ENCODE measurements at regions not wholly inside any gene's neighbourhood (a gene's known extent, or its start where the extent isn't known, plus 50 kb on each side); places are given as distances from the start of the nearest gene placed in this dataset.

DNA sequence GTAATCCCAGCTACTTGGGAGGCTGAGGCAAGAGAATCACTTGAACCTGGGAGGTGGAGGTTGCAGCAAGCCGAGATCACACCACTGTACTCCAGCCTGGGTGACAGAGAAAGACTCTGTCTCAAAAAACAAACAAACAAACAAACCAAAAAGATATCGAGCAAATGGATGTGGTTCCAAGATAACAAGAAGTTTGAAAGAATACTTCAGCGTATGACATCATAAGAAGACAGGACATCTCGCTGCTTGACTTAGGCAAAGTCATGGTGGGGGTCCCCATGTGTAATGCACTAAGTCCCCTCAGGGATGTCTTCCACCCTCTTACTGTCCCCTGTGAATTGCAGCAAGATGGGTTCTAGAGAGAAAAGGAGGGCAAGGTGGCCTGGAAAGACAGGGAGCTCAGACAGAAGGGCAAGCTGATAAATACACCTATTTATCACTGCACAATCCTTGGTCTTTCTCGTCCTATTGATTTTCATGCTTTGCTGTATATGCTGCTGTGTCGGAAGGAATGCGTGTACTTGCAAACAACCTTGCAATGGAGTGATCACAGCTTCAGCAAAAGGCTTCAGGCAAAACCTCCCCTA lies 115.0 kb downstream of the BDH1 start:
- in situ Hi-C loops (cut with MboI; ENCODE audit: low sequenced_read_pairs in 4 of 4) (no loop called here), intact Hi-C loops (cut with DNase I; ENCODE audit: low total_unique reads) (no loop called here)
- Histone ChIP-seq H3K27ac (no peak overlapping the region), H3K4me1 (no peaks in the 10 kb centered on the region), H3K4me3 (no peak overlapping the region), H3K27me3 (no peaks in the 10 kb centered on the region), H3K36me3 (no peaks in the 10 kb centered on the region), H3K9me3 (no peaks in the 10 kb centered on the region)
- DNase-seq (no peak), ATAC-seq (no peak)
- TF ChIP-seq POLR2A (IDR thresholded peaks at IDR 0.05) = no peak
- TF ChIP-seq, protein P1, sequence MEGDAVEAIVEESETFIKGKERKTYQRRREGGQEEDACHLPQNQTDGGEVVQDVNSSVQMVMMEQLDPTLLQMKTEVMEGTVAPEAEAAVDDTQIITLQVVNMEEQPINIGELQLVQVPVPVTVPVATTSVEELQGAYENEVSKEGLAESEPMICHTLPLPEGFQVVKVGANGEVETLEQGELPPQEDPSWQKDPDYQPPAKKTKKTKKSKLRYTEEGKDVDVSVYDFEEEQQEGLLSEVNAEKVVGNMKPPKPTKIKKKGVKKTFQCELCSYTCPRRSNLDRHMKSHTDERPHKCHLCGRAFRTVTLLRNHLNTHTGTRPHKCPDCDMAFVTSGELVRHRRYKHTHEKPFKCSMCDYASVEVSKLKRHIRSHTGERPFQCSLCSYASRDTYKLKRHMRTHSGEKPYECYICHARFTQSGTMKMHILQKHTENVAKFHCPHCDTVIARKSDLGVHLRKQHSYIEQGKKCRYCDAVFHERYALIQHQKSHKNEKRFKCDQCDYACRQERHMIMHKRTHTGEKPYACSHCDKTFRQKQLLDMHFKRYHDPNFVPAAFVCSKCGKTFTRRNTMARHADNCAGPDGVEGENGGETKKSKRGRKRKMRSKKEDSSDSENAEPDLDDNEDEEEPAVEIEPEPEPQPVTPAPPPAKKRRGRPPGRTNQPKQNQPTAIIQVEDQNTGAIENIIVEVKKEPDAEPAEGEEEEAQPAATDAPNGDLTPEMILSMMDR (IDR thresholded peaks at IDR 0.05 in 4 of 5, conservative IDR thresholded peaks at IDR 0.05 in 1 of 5) = no peak

DNA sequence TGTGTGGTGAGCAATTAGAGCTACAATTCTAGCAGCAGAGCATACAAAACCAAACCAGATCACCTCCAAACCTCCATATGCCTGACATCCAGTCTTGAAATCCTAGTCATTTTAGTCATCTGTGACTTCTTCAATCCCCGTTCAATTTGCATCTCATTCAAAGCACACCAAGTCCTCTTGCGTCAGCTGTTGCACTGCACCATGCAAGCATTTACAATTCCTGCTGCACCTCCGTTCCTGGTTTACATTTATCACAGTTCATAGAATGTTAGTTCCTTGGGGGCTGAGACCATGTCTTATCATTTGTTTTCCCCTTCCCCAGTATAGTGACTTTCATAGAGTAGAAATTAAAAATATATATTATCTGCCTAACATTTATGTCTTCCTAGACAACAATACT lies 116.9 kb downstream of the BDH1 start:
- in situ Hi-C loops (cut with MboI; ENCODE audit: low sequenced_read_pairs in 4 of 4) = no loop called here
- TF ChIP-seq, protein P1 (IDR thresholded peaks at IDR 0.05 in 4 of 5, conservative IDR thresholded peaks at IDR 0.05 in 1 of 5) = no peak
- no peak for TF ChIP-seq POLR2A (IDR thresholded peaks at IDR 0.05)
- intact Hi-C loops (cut with DNase I; ENCODE audit: low total_unique reads) = no loop called here

GRCh38 chr3:197435426-197435825 lies 120.3 kb downstream of the BDH1 start:
- Histone ChIP-seq H3K4me1 (peaks cover 0 to 3% of the 10 kb centered on the region in 2 donors), H3K9me3 (no peaks in the 10 kb centered on the region), H3K36me3 (no peaks in the 10 kb centered on the region), H3K4me3 (no peak overlapping the region), H3K27me3 (no peaks in the 10 kb centered on the region), H3K27ac (no peak overlapping the region)
- in situ Hi-C loops (cut with MboI; ENCODE audit: low sequenced_read_pairs in 4 of 4) (no loop called here), intact Hi-C loops (cut with DNase I; ENCODE audit: low total_unique reads) (no loop called here)
- DNase-seq (no peak), ATAC-seq (no peak)
- TF ChIP-seq, protein P1 (IDR thresholded peaks at IDR 0.05 in 4 of 5, conservative IDR thresholded peaks at IDR 0.05 in 1 of 5) = no peak
- no peak for TF ChIP-seq POLR2A (IDR thresholded peaks at IDR 0.05)

More for the DNA sequence above, 116.9 kb downstream of the BDH1 start:
- H3K9me3 ChIP-seq = no peaks in the 10 kb centered on the region
- ATAC-seq (no peak), DNase-seq (no peak)
- H3K4me1 ChIP-seq = no peaks in the 10 kb centered on the region
- H3K36me3 ChIP-seq = no peaks in the 10 kb centered on the region
- H3K27ac ChIP-seq = no peak overlapping the region
- no peaks in the 10 kb centered on the region for H3K27me3 ChIP-seq
- H3K4me3 ChIP-seq = no peak overlapping the region

GRCh38 chr3:197434830-197435229 lies 120.9 kb downstream of the BDH1 start:
- in situ Hi-C loops (cut with MboI; ENCODE audit: low sequenced_read_pairs in 4 of 4) (no loop called here), intact Hi-C loops (cut with DNase I; ENCODE audit: low total_unique reads) (no loop called here)
- H3K9me3 ChIP-seq = no peaks in the 10 kb centered on the region
- H3K36me3 ChIP-seq = no peaks in the 10 kb centered on the region
- no peak overlapping the region for H3K27ac ChIP-seq
- no peak for ATAC-seq
- H3K27me3 ChIP-seq = no peaks in the 10 kb centered on the region
- no peak overlapping the region for H3K4me3 ChIP-seq
- H3K4me1 ChIP-seq = peaks cover 0 to 3% of the 10 kb centered on the region in 2 donors
- DNase-seq = no peak
- TF ChIP-seq, protein P1 (IDR thresholded peaks at IDR 0.05 in 4 of 5, conservative IDR thresholded peaks at IDR 0.05 in 1 of 5) = no peak
- no peak for TF ChIP-seq POLR2A (IDR thresholded peaks at IDR 0.05)

Data from gastrocnemius medialis (tissue), 4 donors.